ENCODE measurements at regions not wholly inside any gene's neighbourhood (a gene's known extent, or its start where the extent isn't known, plus 50 kb on each side); places are given as distances from the start of the nearest gene placed in this dataset.
"Not testable (repeated sequence)": the region's sequence is repeated elsewhere in the genome, so short reads cannot be mapped to it uniquely, and the experiment has no call there.

DNA sequence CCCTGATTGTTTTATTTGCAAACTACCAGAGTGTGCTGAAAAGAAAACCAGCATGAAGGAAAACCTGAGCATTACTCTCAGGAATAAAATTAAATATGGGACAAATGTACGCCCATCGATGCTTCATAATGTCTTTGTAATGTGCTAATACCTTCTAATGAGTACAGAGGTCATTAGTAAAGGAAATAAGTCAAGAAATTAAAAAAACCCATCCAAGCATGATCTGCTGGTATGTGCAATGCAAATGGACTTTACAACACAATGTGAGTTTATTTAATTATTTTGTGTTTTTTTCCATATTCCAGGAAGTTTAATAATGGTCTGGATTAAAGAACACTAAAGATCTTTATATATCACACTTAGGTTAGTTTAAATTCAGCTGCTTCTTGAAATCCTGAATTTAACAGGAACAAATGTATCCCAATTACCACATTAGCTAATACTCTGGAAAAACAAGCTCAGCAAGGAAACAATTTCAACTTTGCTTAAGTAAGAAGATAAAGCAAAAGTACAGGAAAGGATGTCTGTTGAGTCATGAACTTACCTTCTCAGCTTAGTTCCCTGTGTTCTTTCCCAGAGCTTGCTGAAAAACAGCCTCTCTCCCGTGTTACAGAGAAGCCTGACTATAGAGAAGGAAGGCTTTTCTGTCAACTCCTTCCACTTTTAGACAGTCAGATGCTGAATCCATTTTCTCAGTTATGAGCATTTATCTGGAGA is 179.3 kb upstream of the TMEM260 start:
- Histone ChIP-seq H3K4me3 (ENCODE audit: insufficient read depth, low read depth, low read length) (no peak overlapping the region), H3K36me3 (replicated peaks; ENCODE audit: control insufficient read depth, insufficient read depth, low read length) (no peaks in the 10 kb centered on the region), H3K27me3 (ENCODE audit: control insufficient read depth, insufficient read depth, low read length) (no peaks in the 10 kb centered on the region)
- no peak for DNase-seq

- no peak for DNase-seq
- no peak overlapping the region for H3K4me3 ChIP-seq (ENCODE audit: insufficient read depth, low read depth, low read length)
- H3K27me3 ChIP-seq (ENCODE audit: control insufficient read depth, insufficient read depth, low read length): no peaks in the 10 kb centered on the region
- no peaks in the 10 kb centered on the region for H3K36me3 ChIP-seq (replicated peaks; ENCODE audit: control insufficient read depth, insufficient read depth, low read length)
Measured at GRCh38 chr14:56412468-56413434, 166.8 kb upstream of the TMEM260 start.

- Histone ChIP-seq H3K36me3 (replicated peaks; ENCODE audit: control insufficient read depth, insufficient read depth, low read length) (no peaks in the 10 kb centered on the region), H3K4me3 (ENCODE audit: insufficient read depth, low read depth, low read length) (no peak overlapping the region), H3K27me3 (ENCODE audit: control insufficient read depth, insufficient read depth, low read length) (no peaks in the 10 kb centered on the region)
- DNase-seq: no peak
Measured at GRCh38 chr14:56413721-56414120, 165.9 kb upstream of the TMEM260 start.

GRCh38 chr14:56414236-56414635 is 165.4 kb upstream of the TMEM260 start:
- DNase-seq: no peak
- Histone ChIP-seq H3K36me3 (replicated peaks; ENCODE audit: control insufficient read depth, insufficient read depth, low read length) (no peaks in the 10 kb centered on the region), H3K4me3 (ENCODE audit: insufficient read depth, low read depth, low read length) (no peak overlapping the region), H3K27me3 (ENCODE audit: control insufficient read depth, insufficient read depth, low read length) (no peaks in the 10 kb centered on the region)

DNA sequence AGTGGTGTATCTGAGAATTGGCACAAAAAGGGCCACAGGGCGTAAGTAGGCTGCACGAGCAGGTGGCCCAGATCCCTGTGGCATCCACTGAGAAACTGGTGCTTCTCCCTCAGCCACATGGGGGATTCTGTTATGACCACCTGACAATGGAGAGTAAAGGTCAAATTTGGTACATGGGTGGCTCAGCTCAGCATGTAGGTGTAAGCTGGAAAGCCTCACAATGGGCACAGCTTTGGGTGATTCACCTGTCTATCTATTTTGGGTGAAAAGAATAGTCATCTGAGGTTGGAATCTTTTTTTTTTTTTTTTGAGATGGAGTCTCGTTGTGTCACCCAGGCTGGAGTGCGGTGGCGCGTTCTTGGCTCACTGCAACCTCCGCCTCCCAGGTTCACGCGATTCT is 163.4 kb upstream of the TMEM260 start:
- Histone ChIP-seq H3K27me3 (ENCODE audit: control insufficient read depth, insufficient read depth, low read length) (no peaks in the 10 kb centered on the region), H3K4me3 (ENCODE audit: insufficient read depth, low read depth, low read length) (no peak overlapping the region), H3K36me3 (replicated peaks; ENCODE audit: control insufficient read depth, insufficient read depth, low read length) (no peaks in the 10 kb centered on the region)
- no peak for DNase-seq

- H3K4me3 ChIP-seq (ENCODE audit: insufficient read depth, low read depth, low read length): no peak overlapping the region
- H3K27me3 ChIP-seq (ENCODE audit: control insufficient read depth, insufficient read depth, low read length): no peaks in the 10 kb centered on the region
- DNase-seq: no peak
- no peaks in the 10 kb centered on the region for H3K36me3 ChIP-seq (replicated peaks; ENCODE audit: control insufficient read depth, insufficient read depth, low read length)
Measured at GRCh38 chr14:56417173-56417572, 162.4 kb upstream of the TMEM260 start.

DNA sequence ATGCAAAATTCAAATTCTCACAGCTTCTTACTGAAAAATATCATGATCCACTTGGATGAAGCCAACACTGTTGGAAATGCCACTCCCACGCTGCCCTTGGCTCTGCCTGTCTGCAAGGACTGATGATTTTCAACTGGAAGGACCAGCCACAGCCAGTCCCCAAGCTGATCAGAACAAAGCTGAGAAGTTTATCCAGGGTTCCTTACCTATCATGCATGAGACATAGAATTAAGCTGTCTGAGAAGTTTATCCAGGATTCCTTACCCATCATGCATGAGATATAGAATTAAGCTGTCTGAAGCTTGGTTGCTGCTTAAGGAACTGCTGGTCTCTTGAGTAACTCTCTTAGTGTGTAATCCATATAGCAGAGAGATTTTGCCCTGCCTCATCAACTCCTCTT is 159.8 kb upstream of the TMEM260 start:
- no peaks in the 10 kb centered on the region for H3K36me3 ChIP-seq (replicated peaks; ENCODE audit: control insufficient read depth, insufficient read depth, low read length)
- H3K4me3 ChIP-seq (ENCODE audit: insufficient read depth, low read depth, low read length): no peak overlapping the region

DNA sequence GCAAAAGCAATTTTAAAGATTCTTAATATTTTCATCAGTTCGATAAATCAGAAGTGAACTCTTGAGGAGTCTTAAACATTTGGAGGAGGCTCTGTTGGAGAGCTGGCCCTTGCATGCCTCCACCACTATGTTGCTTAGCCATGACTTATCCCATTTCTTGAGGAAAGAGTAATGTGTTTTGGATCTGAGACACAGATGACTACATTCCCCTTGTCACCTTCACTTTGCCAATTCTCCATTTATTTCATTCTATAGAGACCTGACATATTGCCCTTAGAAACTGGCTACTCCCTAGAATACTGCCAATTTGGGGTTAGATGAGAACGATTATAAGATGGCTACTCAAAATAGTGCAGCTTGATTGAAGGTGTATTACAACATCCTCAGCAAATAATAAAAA is 157.4 kb upstream of the TMEM260 start:
- no peak for DNase-seq
- Histone ChIP-seq H3K4me3 (ENCODE audit: insufficient read depth, low read depth, low read length) (no peak overlapping the region), H3K36me3 (replicated peaks; ENCODE audit: control insufficient read depth, insufficient read depth, low read length) (no peaks in the 10 kb centered on the region), H3K27me3 (ENCODE audit: control insufficient read depth, insufficient read depth, low read length) (no peaks in the 10 kb centered on the region)

More for the DNA sequence above, 159.8 kb upstream of the TMEM260 start:
- no peak for DNase-seq
- H3K27me3 ChIP-seq (ENCODE audit: control insufficient read depth, insufficient read depth, low read length): no peaks in the 10 kb centered on the region

GRCh38 chr14:56422703-56423213 is 156.8 kb upstream of the TMEM260 start:
- no peaks in the 10 kb centered on the region for H3K36me3 ChIP-seq (replicated peaks; ENCODE audit: control insufficient read depth, insufficient read depth, low read length)
- no peaks in the 10 kb centered on the region for H3K27me3 ChIP-seq (ENCODE audit: control insufficient read depth, insufficient read depth, low read length)
- peak; percentile 53 for DNase-seq
- H3K4me3 ChIP-seq (ENCODE audit: insufficient read depth, low read depth, low read length): no peak overlapping the region

- Histone ChIP-seq H3K4me3 (ENCODE audit: insufficient read depth, low read depth, low read length) (no peak overlapping the region), H3K27me3 (ENCODE audit: control insufficient read depth, insufficient read depth, low read length) (no peaks in the 10 kb centered on the region), H3K36me3 (replicated peaks; ENCODE audit: control insufficient read depth, insufficient read depth, low read length) (no peaks in the 10 kb centered on the region)
- DNase-seq: no peak
Measured at GRCh38 chr14:56423544-56423943, 156.1 kb upstream of the TMEM260 start.

GRCh38 chr14:56431013-56431412 is 148.6 kb upstream of the TMEM260 start:
- DNase-seq: no peak
- H3K4me3 ChIP-seq (ENCODE audit: insufficient read depth, low read depth, low read length): no peak overlapping the region
- H3K27me3 ChIP-seq (ENCODE audit: control insufficient read depth, insufficient read depth, low read length): no peaks in the 10 kb centered on the region
- no peaks in the 10 kb centered on the region for H3K36me3 ChIP-seq (replicated peaks; ENCODE audit: control insufficient read depth, insufficient read depth, low read length)

GRCh38 chr14:56449670-56450213 is 129.9 kb upstream of the TMEM260 start:
- no peaks in the 10 kb centered on the region for H3K36me3 ChIP-seq (replicated peaks; ENCODE audit: control insufficient read depth, insufficient read depth, low read length)
- no peak for DNase-seq
- no peak overlapping the region for H3K4me3 ChIP-seq (ENCODE audit: insufficient read depth, low read depth, low read length)
- H3K27me3 ChIP-seq (ENCODE audit: control insufficient read depth, insufficient read depth, low read length): no peaks in the 10 kb centered on the region

- no peaks in the 10 kb centered on the region for H3K36me3 ChIP-seq (replicated peaks; ENCODE audit: control insufficient read depth, insufficient read depth, low read length)
- H3K27me3 ChIP-seq (ENCODE audit: control insufficient read depth, insufficient read depth, low read length): no peaks in the 10 kb centered on the region
- DNase-seq: no peak
- H3K4me3 ChIP-seq (ENCODE audit: insufficient read depth, low read depth, low read length): no peak overlapping the region
Measured at GRCh38 chr14:56452940-56453339, 126.7 kb upstream of the TMEM260 start.

DNA sequence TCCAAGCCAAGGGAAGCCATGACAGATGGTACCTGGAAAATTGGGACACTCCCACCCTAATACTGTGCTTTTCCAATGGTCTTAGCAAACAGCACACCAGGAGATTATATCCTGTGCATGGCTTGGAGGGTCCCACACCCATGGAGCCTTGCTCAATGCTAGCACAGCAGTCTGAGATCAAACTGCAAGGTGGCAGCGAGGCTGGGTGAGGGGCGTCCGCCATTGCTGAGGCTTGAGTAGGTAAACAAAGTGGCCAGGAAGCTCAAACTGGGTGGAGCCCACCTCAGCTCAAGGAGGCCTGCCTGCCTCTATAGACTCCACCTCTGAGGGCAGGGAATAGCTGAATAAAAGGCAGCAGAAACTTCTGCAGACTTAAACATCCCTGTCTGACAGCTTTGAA is 124.9 kb upstream of the TMEM260 start:
- H3K4me3 ChIP-seq (ENCODE audit: insufficient read depth, low read depth, low read length); H3K36me3 ChIP-seq (replicated peaks; ENCODE audit: control insufficient read depth, insufficient read depth, low read length); H3K27me3 ChIP-seq (ENCODE audit: control insufficient read depth, insufficient read depth, low read length); DNase-seq: not testable (repeated sequence)

DNA sequence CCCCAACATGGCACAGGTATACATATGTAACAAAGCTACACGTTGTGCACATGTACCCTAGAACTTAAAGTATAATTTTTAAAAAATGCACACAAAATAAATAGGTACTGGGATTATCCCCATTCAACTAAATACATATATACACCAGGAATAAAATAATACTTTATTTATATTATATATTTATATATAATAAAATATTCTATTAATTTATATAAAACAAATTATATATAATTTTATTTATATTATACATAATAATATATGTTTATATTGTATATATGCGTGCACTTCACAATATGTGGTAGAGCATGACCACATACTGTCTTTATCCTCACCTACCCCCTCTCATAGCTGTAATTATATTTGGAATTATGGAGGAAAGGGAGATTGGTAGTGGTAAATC is 119.1 kb upstream of the TMEM260 start:
- no peak overlapping the region for H3K4me3 ChIP-seq (ENCODE audit: insufficient read depth, low read depth, low read length)
- DNase-seq: no peak
- H3K36me3 ChIP-seq (replicated peaks; ENCODE audit: control insufficient read depth, insufficient read depth, low read length): no peaks in the 10 kb centered on the region
- H3K27me3 ChIP-seq (ENCODE audit: control insufficient read depth, insufficient read depth, low read length): no peaks in the 10 kb centered on the region

All from H7 (cell line).